UCSD-AML1 (cell line): ENCODE measurements at regions not wholly inside any gene's neighbourhood (a gene's known extent, or its start where the extent isn't known, plus 50 kb on each side); places are given as distances from the start of the nearest gene placed in this dataset.
"Not testable (repeated sequence)": the region's sequence is repeated elsewhere in the genome, so short reads cannot be mapped to it uniquely, and the experiment has no call there.

Experiments
- DNase-seq: peaks from one replicate; lab custom pipeline; 2025; ENCODE audit not compliant: unreplicated experiment; lab: John Stamatoyannopoulos, UW

- not testable (repeated sequence) for DNase-seq
Observed at GRCh38 chr3:110440066-110440653, 631.5 kb upstream of the NECTIN3 start.

GRCh38 chr3:110454066-110454465, 617.5 kb upstream of the NECTIN3 start:
- no peak for DNase-seq

GRCh38 chr3:110456001-110456400, 615.6 kb upstream of the NECTIN3 start:
- no peak for DNase-seq

GRCh38 chr3:110456438-110457138, 615.0 kb upstream of the NECTIN3 start:
- DNase-seq, result no peak

GRCh38 chr3:110457508-110457907, 614.1 kb upstream of the NECTIN3 start:
- DNase-seq, result no peak

- DNase-seq, result no peak
Observed at GRCh38 chr3:110459021-110459420, 612.6 kb upstream of the NECTIN3 start.

- no peak for DNase-seq
Observed at GRCh38 chr3:110470310-110470709, 601.3 kb upstream of the NECTIN3 start.

GRCh38 chr3:110473405-110473804, 598.2 kb upstream of the NECTIN3 start:
- no peak for DNase-seq

GRCh38 chr3:110474397-110474796, 597.2 kb upstream of the NECTIN3 start:
- no peak for DNase-seq

GRCh38 chr3:110478377-110479054, 593.1 kb upstream of the NECTIN3 start:
- DNase-seq, result no peak

- DNase-seq, result no peak
Observed at GRCh38 chr3:110479731-110480130, 591.9 kb upstream of the NECTIN3 start.

- DNase-seq, result no peak
Observed at GRCh38 chr3:110485389-110485788, 586.2 kb upstream of the NECTIN3 start.

GRCh38 chr3:110487840-110488239, 583.8 kb upstream of the NECTIN3 start:
- DNase-seq, result no peak

GRCh38 chr3:110491413-110491812, 580.2 kb upstream of the NECTIN3 start:
- DNase-seq, result no peak

- no peak for DNase-seq
Observed at GRCh38 chr3:110492876-110493275, 578.7 kb upstream of the NECTIN3 start.

- no peak for DNase-seq
Observed at GRCh38 chr3:110493438-110494092, 578.1 kb upstream of the NECTIN3 start.

GRCh38 chr3:110494093-110494490, 577.5 kb upstream of the NECTIN3 start:
- no peak for DNase-seq

GRCh38 chr3:110494728-110495127, 576.9 kb upstream of the NECTIN3 start:
- DNase-seq, result no peak

GRCh38 chr3:110495201-110495927, 576.3 kb upstream of the NECTIN3 start:
- DNase-seq, result no peak

- no peak for DNase-seq
Observed at GRCh38 chr3:110504401-110504800, 567.2 kb upstream of the NECTIN3 start.

- no peak for DNase-seq
Observed at GRCh38 chr3:110504901-110505300, 566.7 kb upstream of the NECTIN3 start.
